ENCODE measurements at regions not wholly inside any gene's neighbourhood (a gene's known extent, or its start where the extent isn't known, plus 50 kb on each side); places are given as distances from the start of the nearest gene placed in this dataset.

GRCh38 chr9:108072740-108073139, 583.2 kb upstream of the KLF4 start:
- no peak overlapping the region for H3K27ac ChIP-seq (ENCODE audit: insufficient read depth, low read depth, low read length)
- H2AFZ ChIP-seq (ENCODE audit: low read depth, low read length), result no peak overlapping the region
- FAIRE-seq (no peak), DNase-seq (ENCODE audit: low read depth, low spot score) (no peak)
- H3K27me3 ChIP-seq (ENCODE audit: control insufficient read depth in 2 of 2, insufficient read depth in 2 of 2, low read length in 2 of 2), result no peaks in the 10 kb centered on the region
- no peaks in the 10 kb centered on the region for H3K79me2 ChIP-seq (ENCODE audit: control insufficient read depth, insufficient read depth, low read length)
- BruUV-seq (replicated peaks), result no TSS peak
- H3K9ac ChIP-seq (replicated peaks; ENCODE audit: extremely low read depth, insufficient read depth, low read length), result no peak overlapping the region
- no peak overlapping the region for H3K4me2 ChIP-seq (ENCODE audit: insufficient read depth, low read length)
- H4K20me1 ChIP-seq (replicated peaks; ENCODE audit: control insufficient read depth, extremely low read depth, insufficient read depth, low read length), result no peaks in the 10 kb centered on the region
- dilution Hi-C loops (cut with MboI; ENCODE audit: extremely low pct_ligation_motif_present, low sequenced_read_pairs), result no loop called here
- intact Hi-C loops (cut with micrococcal nuclease), result no loop called here
- H3K4me3 ChIP-seq (replicated peaks in 1 of 3; ENCODE audit: insufficient read depth in 1 of 3, low read depth in 1 of 3, low read length in 3 of 3), result no peak overlapping the region
- TF ChIP-seq JUN (IDR thresholded peaks at IDR 0.05; ENCODE audit: borderline replicate concordance, insufficient read depth, insufficient read length, low read depth) (no peak), GATA2 (IDR thresholded peaks at IDR 0.05; ENCODE audit: insufficient read depth, insufficient read length, low read depth, low read length) (no peak)
- no peaks in the 10 kb centered on the region for H3K4me1 ChIP-seq (ENCODE audit: control insufficient read depth, extremely low read depth, insufficient read depth, low read length)
- H3K36me3 ChIP-seq (ENCODE audit: control insufficient read depth in 2 of 2, extremely low read depth in 1 of 2, insufficient read depth in 2 of 2, low read length in 2 of 2), result no peaks in the 10 kb centered on the region
- H3K9me1 ChIP-seq (replicated peaks; ENCODE audit: control insufficient read depth, extremely low read depth, insufficient read depth, low read length), result no peaks in the 10 kb centered on the region
- ChIA-PET POLR2A (no interaction called here), CTCF (no interaction called here)
- no peaks in the 10 kb centered on the region for H3K9me3 ChIP-seq (replicated peaks; ENCODE audit: control insufficient read depth, insufficient read depth, low read length)

GRCh38 chr9:108070861-108071260, 581.3 kb upstream of the KLF4 start:
- no peak overlapping the region for H2AFZ ChIP-seq (ENCODE audit: low read depth, low read length)
- POLR2A ChIA-PET, result no interaction called here
- TF ChIP-seq CTCF (IDR thresholded peaks at IDR 0.05; ENCODE audit: extremely low read depth in 1 of 2, insufficient read depth in 1 of 2, low read depth in 1 of 2, low read length in 2 of 2) (no peak), POLR2A (IDR thresholded peaks at IDR 0.05; ENCODE audit: low read depth, low read length) (no peak), MAX (IDR thresholded peaks at IDR 0.05; ENCODE audit: insufficient read depth, insufficient read length) (no peak), MYC (IDR thresholded peaks at IDR 0.05; ENCODE audit: low read depth, low read length) (no peak), JUN (IDR thresholded peaks at IDR 0.05; ENCODE audit: borderline replicate concordance, insufficient read depth, insufficient read length, low read depth) (no peak), FOS (IDR thresholded peaks at IDR 0.05; ENCODE audit: borderline replicate concordance, insufficient read depth, low read length) (no peak), GATA2 (IDR thresholded peaks at IDR 0.05; ENCODE audit: insufficient read depth, insufficient read length, low read depth, low read length) (no peak), EZH2 (IDR thresholded peaks at IDR 0.05; ENCODE audit: borderline replicate concordance, low read depth, low read length, severe bottlenecking) (no peak), POLR2AphosphoS5 (IDR thresholded peaks at IDR 0.05; ENCODE audit: insufficient read depth, low read depth, low read length) (no peak)
- H3K79me2 ChIP-seq (ENCODE audit: control insufficient read depth, insufficient read depth, low read length), result no peaks in the 10 kb centered on the region
- H4K20me1 ChIP-seq (replicated peaks; ENCODE audit: control insufficient read depth, extremely low read depth, insufficient read depth, low read length), result no peaks in the 10 kb centered on the region
- H3K9me1 ChIP-seq (replicated peaks; ENCODE audit: control insufficient read depth, extremely low read depth, insufficient read depth, low read length), result no peaks in the 10 kb centered on the region
- intact Hi-C loops (cut with micrococcal nuclease), result no loop called here
- no TSS peak for BruUV-seq (replicated peaks)
- H3K4me2 ChIP-seq (ENCODE audit: insufficient read depth, low read length), result no peak overlapping the region
- no peak overlapping the region for H3K4me3 ChIP-seq (replicated peaks in 1 of 3; ENCODE audit: insufficient read depth in 1 of 3, low read depth in 1 of 3, low read length in 3 of 3)
- H3K9ac ChIP-seq (replicated peaks; ENCODE audit: extremely low read depth, insufficient read depth, low read length), result no peak overlapping the region
- no peak overlapping the region for H3K27ac ChIP-seq (ENCODE audit: insufficient read depth, low read depth, low read length)
- DNase-seq (ENCODE audit: low read depth, low spot score) (no peak), FAIRE-seq (no peak)
- H3K36me3 ChIP-seq (ENCODE audit: control insufficient read depth in 2 of 2, extremely low read depth in 1 of 2, insufficient read depth in 2 of 2, low read length in 2 of 2), result no peaks in the 10 kb centered on the region
- H3K4me1 ChIP-seq (ENCODE audit: control insufficient read depth, extremely low read depth, insufficient read depth, low read length), result no peaks in the 10 kb centered on the region
- H3K27me3 ChIP-seq (ENCODE audit: control insufficient read depth in 2 of 2, insufficient read depth in 2 of 2, low read length in 2 of 2), result no peaks in the 10 kb centered on the region
- no peaks in the 10 kb centered on the region for H3K9me3 ChIP-seq (replicated peaks; ENCODE audit: control insufficient read depth, insufficient read depth, low read length)
- CTCF ChIA-PET, result interaction anchor here (0.6 to 1.5 kb wide), 4 partner anchors 9 to 586 kb away, joined by 3 read pairs; partner anchors contain the start of gene KLF4
- dilution Hi-C loops (cut with MboI; ENCODE audit: extremely low pct_ligation_motif_present, low sequenced_read_pairs), result no loop called here

Data from endothelial cell of umbilical vein (primary cell).